ENCODE measurements at regions not wholly inside any gene's neighbourhood (a gene's known extent, or its start where the extent isn't known, plus 50 kb on each side); places are given as distances from the start of the nearest gene placed in this dataset.

GRCh38 chr12:77433799-77434198 is 368.4 kb upstream of the E2F7 start:
- TF ChIP-seq, protein P1, sequence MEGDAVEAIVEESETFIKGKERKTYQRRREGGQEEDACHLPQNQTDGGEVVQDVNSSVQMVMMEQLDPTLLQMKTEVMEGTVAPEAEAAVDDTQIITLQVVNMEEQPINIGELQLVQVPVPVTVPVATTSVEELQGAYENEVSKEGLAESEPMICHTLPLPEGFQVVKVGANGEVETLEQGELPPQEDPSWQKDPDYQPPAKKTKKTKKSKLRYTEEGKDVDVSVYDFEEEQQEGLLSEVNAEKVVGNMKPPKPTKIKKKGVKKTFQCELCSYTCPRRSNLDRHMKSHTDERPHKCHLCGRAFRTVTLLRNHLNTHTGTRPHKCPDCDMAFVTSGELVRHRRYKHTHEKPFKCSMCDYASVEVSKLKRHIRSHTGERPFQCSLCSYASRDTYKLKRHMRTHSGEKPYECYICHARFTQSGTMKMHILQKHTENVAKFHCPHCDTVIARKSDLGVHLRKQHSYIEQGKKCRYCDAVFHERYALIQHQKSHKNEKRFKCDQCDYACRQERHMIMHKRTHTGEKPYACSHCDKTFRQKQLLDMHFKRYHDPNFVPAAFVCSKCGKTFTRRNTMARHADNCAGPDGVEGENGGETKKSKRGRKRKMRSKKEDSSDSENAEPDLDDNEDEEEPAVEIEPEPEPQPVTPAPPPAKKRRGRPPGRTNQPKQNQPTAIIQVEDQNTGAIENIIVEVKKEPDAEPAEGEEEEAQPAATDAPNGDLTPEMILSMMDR (IDR thresholded peaks at IDR 0.05): no peak
- no peak for TF ChIP-seq POLR2A (IDR thresholded peaks at IDR 0.05)

Measured in thyroid gland (tissue), 4 donors.